Endometrium (tissue), 2 donors: ENCODE measurements at regions not wholly inside any gene's neighbourhood (a gene's known extent, or its start where the extent isn't known, plus 50 kb on each side); places are given as distances from the start of the nearest gene placed in this dataset.
"Not testable (repeated sequence)": the region's sequence is repeated elsewhere in the genome, so short reads cannot be mapped to it uniquely, and the experiment has no call there.

Source experiments
- FAIRE-seq: peaks from 2 replicates; lab custom pipeline; 2012; peaks lifted over from hg19 to GRCh38; lab: Jason Lieb, UNC
- donor health status: control.
- donor health status: control.

GRCh38 chr13:40047322-40047771 lies 391.9 kb downstream of the COG6 start:
- no peak for FAIRE-seq

GRCh38 chr13:40048551-40048950 lies 393.1 kb downstream of the COG6 start:
- FAIRE-seq: no peak

GRCh38 chr13:40052954-40053353 lies 397.5 kb downstream of the COG6 start:
- no peak for FAIRE-seq

GRCh38 chr13:40053401-40053800 lies 397.9 kb downstream of the COG6 start:
- FAIRE-seq: no peak

GRCh38 chr13:40054422-40054821 lies 399.0 kb downstream of the COG6 start:
- not testable (repeated sequence) for FAIRE-seq

GRCh38 chr13:40056898-40057619 lies 401.6 kb downstream of the COG6 start:
- no peak for FAIRE-seq

- FAIRE-seq: no peak
These were observed 403.3 kb downstream of the COG6 start for GRCh38 chr13:40058757-40059236.

GRCh38 chr13:40059540-40060232 lies 404.2 kb downstream of the COG6 start:
- FAIRE-seq: no peak

- FAIRE-seq: no peak
These were observed 405.0 kb downstream of the COG6 start for GRCh38 chr13:40060296-40061007.

- FAIRE-seq: no peak
These were observed 406.3 kb downstream of the COG6 start for GRCh38 chr13:40061466-40062450.

- no peak for FAIRE-seq
These were observed 407.8 kb downstream of the COG6 start for GRCh38 chr13:40063278-40063698.

GRCh38 chr13:40063703-40064102 lies 408.2 kb downstream of the COG6 start:
- no peak for FAIRE-seq

- FAIRE-seq: no peak
These were observed 409.0 kb downstream of the COG6 start for GRCh38 chr13:40064154-40065097.

- peak; percentile 55 for FAIRE-seq
These were observed 413.9 kb downstream of the COG6 start for GRCh38 chr13:40069173-40070044.

GRCh38 chr13:40070357-40070756 lies 414.9 kb downstream of the COG6 start:
- FAIRE-seq: no peak

GRCh38 chr13:40072663-40073120 lies 417.2 kb downstream of the COG6 start:
- no peak for FAIRE-seq

- FAIRE-seq: no peak
These were observed 418.9 kb downstream of the COG6 start for GRCh38 chr13:40074338-40074737.

- no peak for FAIRE-seq
These were observed 419.8 kb downstream of the COG6 start for GRCh38 chr13:40075281-40075680.

- FAIRE-seq: no peak
These were observed 421.4 kb downstream of the COG6 start for GRCh38 chr13:40076765-40077362.
